Esophagus squamous epithelium (tissue), 4 donors: ENCODE measurements at regions not wholly inside any gene's neighbourhood (a gene's known extent, or its start where the extent isn't known, plus 50 kb on each side); places are given as distances from the start of the nearest gene placed in this dataset.

Experiments used
- POLR2A ChIP-seq, 4 donors: fragments of 450-650 bp; IDR thresholded peaks; one replicate each; pipeline ENCODE4 v1.6.1; 2017; ENCODE audit warnings: antibody characterized with exemption in 4 of 4, mild to moderate bottlenecking in 4 of 4, moderate library complexity in 3 of 4
- TF ChIP-seq, protein P1 (sequence below), 6 experiments: fragments of 450-650 bp in 4 of 6; fragments of 200-600 bp in 2 of 6; sonication (generic) in 2 of 6; IDR thresholded peaks; one replicate each; pipeline ENCODE4 v1.5.1; 2016 to 2019; ENCODE audit warnings: antibody characterized with exemption in 6 of 6, mild to moderate bottlenecking in 4 of 6, moderate library complexity in 4 of 6

DNA sequence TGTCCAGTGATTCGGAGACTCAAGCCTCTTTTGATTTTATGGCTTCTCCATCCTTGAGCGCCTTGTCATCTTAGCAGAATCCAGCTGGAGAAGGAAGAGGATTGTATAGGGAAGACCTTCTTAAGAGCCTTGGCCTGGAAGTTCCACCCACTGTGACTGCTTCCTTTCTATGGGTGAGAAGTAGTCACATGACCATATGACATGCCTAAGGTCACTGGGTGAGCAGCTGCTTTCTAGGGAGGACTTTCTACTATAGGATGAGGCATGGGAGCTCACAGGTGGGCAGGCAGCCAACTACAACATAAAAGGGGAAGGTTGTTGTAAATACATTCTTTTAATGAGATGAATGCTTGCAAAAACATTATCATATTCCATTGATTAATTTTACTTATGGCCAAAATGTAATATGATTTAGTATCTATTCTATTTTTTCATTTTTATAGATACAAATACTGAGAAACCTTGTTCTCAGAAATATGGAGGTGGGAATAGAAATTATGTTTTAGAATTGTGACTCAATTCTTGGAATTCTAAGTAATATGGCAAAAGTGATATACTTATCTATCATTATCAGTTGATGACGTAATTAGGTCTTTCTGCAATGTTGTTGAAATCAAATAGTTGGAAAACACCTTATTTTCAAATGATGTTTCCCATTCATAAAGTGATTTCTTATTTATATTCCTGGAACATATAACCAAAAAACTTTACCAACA lies 53.6 kb upstream of the MINAR1 start:
- TF ChIP-seq, protein P1, sequence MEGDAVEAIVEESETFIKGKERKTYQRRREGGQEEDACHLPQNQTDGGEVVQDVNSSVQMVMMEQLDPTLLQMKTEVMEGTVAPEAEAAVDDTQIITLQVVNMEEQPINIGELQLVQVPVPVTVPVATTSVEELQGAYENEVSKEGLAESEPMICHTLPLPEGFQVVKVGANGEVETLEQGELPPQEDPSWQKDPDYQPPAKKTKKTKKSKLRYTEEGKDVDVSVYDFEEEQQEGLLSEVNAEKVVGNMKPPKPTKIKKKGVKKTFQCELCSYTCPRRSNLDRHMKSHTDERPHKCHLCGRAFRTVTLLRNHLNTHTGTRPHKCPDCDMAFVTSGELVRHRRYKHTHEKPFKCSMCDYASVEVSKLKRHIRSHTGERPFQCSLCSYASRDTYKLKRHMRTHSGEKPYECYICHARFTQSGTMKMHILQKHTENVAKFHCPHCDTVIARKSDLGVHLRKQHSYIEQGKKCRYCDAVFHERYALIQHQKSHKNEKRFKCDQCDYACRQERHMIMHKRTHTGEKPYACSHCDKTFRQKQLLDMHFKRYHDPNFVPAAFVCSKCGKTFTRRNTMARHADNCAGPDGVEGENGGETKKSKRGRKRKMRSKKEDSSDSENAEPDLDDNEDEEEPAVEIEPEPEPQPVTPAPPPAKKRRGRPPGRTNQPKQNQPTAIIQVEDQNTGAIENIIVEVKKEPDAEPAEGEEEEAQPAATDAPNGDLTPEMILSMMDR (IDR thresholded peaks at IDR 0.05), result no peak
- TF ChIP-seq POLR2A (IDR thresholded peaks at IDR 0.05), result no peak
